ENCODE measurements at regions not wholly inside any gene's neighbourhood (a gene's known extent, or its start where the extent isn't known, plus 50 kb on each side); places are given as distances from the start of the nearest gene placed in this dataset.

- Histone ChIP-seq H3K36me3 (no peaks in the 10 kb centered on the region), H3K27ac (no peak overlapping the region), H3K4me3 (no peak overlapping the region), H3K27me3 (no peaks in the 10 kb centered on the region), H3K9me3 (no peaks in the 10 kb centered on the region), H3K4me1 (peaks cover 0 to 19% (median 0%) of the 10 kb centered on the region in 3 donors)
- no peak for TF ChIP-seq POLR2A (IDR thresholded peaks at IDR 0.05)
- no peak for TF ChIP-seq EP300 (IDR thresholded peaks at IDR 0.05)
- TF ChIP-seq CTCF (IDR thresholded peaks at IDR 0.05), result no peak
- no peak for TF ChIP-seq POLR2AphosphoS5 (IDR thresholded peaks at IDR 0.05)
- 100% methylated on average over 1 of the region's 6 CpGs; no CpG with 5 or more reads in 1 of the 2 donors for WGBS, 2 donors (ENCODE audit: low coverage in 1 of 2)
- no peak for ATAC-seq
Measured at GRCh38 chr2:48146552-48146951, 167.9 kb upstream of the FOXN2 start.

- Histone ChIP-seq H3K4me3 (no peak overlapping the region), H3K9me3 (no peaks in the 10 kb centered on the region), H3K4me1 (peaks cover 0 to 19% (median 0%) of the 10 kb centered on the region in 3 donors), H3K27me3 (no peaks in the 10 kb centered on the region), H3K27ac (no peak overlapping the region), H3K36me3 (no peaks in the 10 kb centered on the region)
- no peak for ATAC-seq
- TF ChIP-seq POLR2A (IDR thresholded peaks at IDR 0.05), result no peak
- TF ChIP-seq POLR2AphosphoS5 (IDR thresholded peaks at IDR 0.05), result no peak
- TF ChIP-seq CTCF (IDR thresholded peaks at IDR 0.05), result no peak
- no peak for TF ChIP-seq EP300 (IDR thresholded peaks at IDR 0.05)
Measured at GRCh38 chr2:48147719-48148118, 166.8 kb upstream of the FOXN2 start.

- 47 to 67% methylated on average over 1 to 2 of the region's 2 CpGs for WGBS, 2 donors (ENCODE audit: low coverage in 1 of 2)
- no peak for ATAC-seq
- Histone ChIP-seq H3K27ac (no peak overlapping the region), H3K4me3 (no peak overlapping the region), H3K4me1 (peaks cover 0 to 19% (median 0%) of the 10 kb centered on the region in 3 donors), H3K36me3 (no peaks in the 10 kb centered on the region), H3K9me3 (no peaks in the 10 kb centered on the region), H3K27me3 (no peaks in the 10 kb centered on the region)
- TF ChIP-seq EP300 (IDR thresholded peaks at IDR 0.05) (no peak), POLR2AphosphoS5 (IDR thresholded peaks at IDR 0.05) (no peak), POLR2A (IDR thresholded peaks at IDR 0.05) (no peak), CTCF (IDR thresholded peaks at IDR 0.05) (no peak)
Measured at GRCh38 chr2:48148841-48149430, 165.5 kb upstream of the FOXN2 start.

GRCh38 chr2:48157150-48157549 is 157.3 kb upstream of the FOXN2 start:
- no peak for TF ChIP-seq POLR2A (IDR thresholded peaks at IDR 0.05)
- TF ChIP-seq POLR2AphosphoS5 (IDR thresholded peaks at IDR 0.05), result no peak
- TF ChIP-seq CTCF (IDR thresholded peaks at IDR 0.05), result no peak
- no peak for TF ChIP-seq EP300 (IDR thresholded peaks at IDR 0.05)
- no peaks in the 10 kb centered on the region for H3K4me1 ChIP-seq
- ATAC-seq, result no peak

GRCh38 chr2:48161628-48162027 is 152.9 kb upstream of the FOXN2 start:
- H3K27ac ChIP-seq, result no peak overlapping the region
- H3K36me3 ChIP-seq, result no peaks in the 10 kb centered on the region
- H3K27me3 ChIP-seq, result no peaks in the 10 kb centered on the region
- no peak for ATAC-seq
- TF ChIP-seq CTCF (IDR thresholded peaks at IDR 0.05) (no peak), EP300 (IDR thresholded peaks at IDR 0.05) (no peak), POLR2A (IDR thresholded peaks at IDR 0.05) (no peak), POLR2AphosphoS5 (IDR thresholded peaks at IDR 0.05) (no peak)
- H3K9me3 ChIP-seq, result peaks cover 0 to 23% (median 0%) of the 10 kb centered on the region in 3 donors
- no peak overlapping the region for H3K4me3 ChIP-seq
- 39 to 60% methylated on average over 1 to 2 of the region's 2 CpGs for WGBS, 2 donors (ENCODE audit: low coverage in 1 of 2)
- H3K4me1 ChIP-seq, result no peaks in the 10 kb centered on the region

More at GRCh38 chr2:48157150-48157549, 157.3 kb upstream of the FOXN2 start:
- Histone ChIP-seq H3K9me3 (peaks cover 0 to 30% (median 0%) of the 10 kb centered on the region in 3 donors), H3K4me3 (no peak overlapping the region), H3K36me3 (no peaks in the 10 kb centered on the region), H3K27ac (no peak overlapping the region), H3K27me3 (no peaks in the 10 kb centered on the region)
